ENCODE measurements at regions not wholly inside any gene's neighbourhood (a gene's known extent, or its start where the extent isn't known, plus 50 kb on each side); places are given as distances from the start of the nearest gene placed in this dataset.

DNA sequence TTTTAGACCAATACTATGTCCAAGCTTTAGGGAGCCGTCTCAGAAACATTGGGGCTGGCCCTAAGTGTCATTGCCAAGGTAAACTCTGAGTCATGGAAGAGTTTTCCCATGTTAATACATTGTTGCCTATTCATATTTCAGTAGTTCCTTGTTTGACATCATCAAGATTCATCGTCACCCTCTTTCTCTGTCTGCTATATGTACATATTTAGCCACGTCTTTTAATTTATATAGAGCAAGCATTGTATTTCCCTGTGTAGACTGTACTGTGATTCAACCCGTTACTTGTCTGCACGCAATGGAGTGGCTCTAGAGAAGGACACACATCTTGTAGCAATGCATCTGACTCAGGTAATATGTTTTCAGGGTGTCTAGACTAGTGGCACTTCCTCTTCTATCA lies 217.9 kb upstream of the TPK1 start:
- no peaks in the 10 kb centered on the region for H4K20me1 ChIP-seq (ENCODE audit: control insufficient read depth, insufficient read depth, low read depth, low read length)
- no peak overlapping the region for H3K4me3 ChIP-seq (ENCODE audit: low read length)
- no peaks in the 10 kb centered on the region for H3K4me1 ChIP-seq (ENCODE audit: control insufficient read depth, low read length)
- no peaks in the 10 kb centered on the region for H3K27me3 ChIP-seq (ENCODE audit: control insufficient read depth, low read length)
- H3K4me2 ChIP-seq (ENCODE audit: low read length) = no peak overlapping the region
- H3K79me2 ChIP-seq (ENCODE audit: control insufficient read depth, low read length) = no peaks in the 10 kb centered on the region
- H3K9me3 ChIP-seq (ENCODE audit: control insufficient read depth, insufficient read depth, low read length) = no peaks in the 10 kb centered on the region
- H3K36me3 ChIP-seq (ENCODE audit: control insufficient read depth, low read length) = no peaks in the 10 kb centered on the region
- no peak overlapping the region for H3K27ac ChIP-seq (ENCODE audit: low read depth, low read length)
- no peaks in the 10 kb centered on the region for H3K9me2 ChIP-seq (replicated peaks; ENCODE audit: control insufficient read depth, low read length)
- H3F3A ChIP-seq (ENCODE audit: control insufficient read depth, insufficient read depth) = no peaks in the 10 kb centered on the region
- TF ChIP-seq, protein P1, sequence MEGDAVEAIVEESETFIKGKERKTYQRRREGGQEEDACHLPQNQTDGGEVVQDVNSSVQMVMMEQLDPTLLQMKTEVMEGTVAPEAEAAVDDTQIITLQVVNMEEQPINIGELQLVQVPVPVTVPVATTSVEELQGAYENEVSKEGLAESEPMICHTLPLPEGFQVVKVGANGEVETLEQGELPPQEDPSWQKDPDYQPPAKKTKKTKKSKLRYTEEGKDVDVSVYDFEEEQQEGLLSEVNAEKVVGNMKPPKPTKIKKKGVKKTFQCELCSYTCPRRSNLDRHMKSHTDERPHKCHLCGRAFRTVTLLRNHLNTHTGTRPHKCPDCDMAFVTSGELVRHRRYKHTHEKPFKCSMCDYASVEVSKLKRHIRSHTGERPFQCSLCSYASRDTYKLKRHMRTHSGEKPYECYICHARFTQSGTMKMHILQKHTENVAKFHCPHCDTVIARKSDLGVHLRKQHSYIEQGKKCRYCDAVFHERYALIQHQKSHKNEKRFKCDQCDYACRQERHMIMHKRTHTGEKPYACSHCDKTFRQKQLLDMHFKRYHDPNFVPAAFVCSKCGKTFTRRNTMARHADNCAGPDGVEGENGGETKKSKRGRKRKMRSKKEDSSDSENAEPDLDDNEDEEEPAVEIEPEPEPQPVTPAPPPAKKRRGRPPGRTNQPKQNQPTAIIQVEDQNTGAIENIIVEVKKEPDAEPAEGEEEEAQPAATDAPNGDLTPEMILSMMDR (IDR thresholded peaks at IDR 0.05; ENCODE audit: low read depth, low read length, poor library complexity, severe bottlenecking) = no peak
- TF ChIP-seq EZH2phosphoT487 (IDR thresholded peaks at IDR 0.05; ENCODE audit: borderline replicate concordance, low read length) = no peak

- H3F3A ChIP-seq (ENCODE audit: control insufficient read depth, insufficient read depth) = no peaks in the 10 kb centered on the region
- H3K4me3 ChIP-seq (ENCODE audit: low read length) = no peak overlapping the region
- no peak overlapping the region for H3K27ac ChIP-seq (ENCODE audit: low read depth, low read length)
- H3K9me3 ChIP-seq (ENCODE audit: control insufficient read depth, insufficient read depth, low read length) = no peaks in the 10 kb centered on the region
- H3K36me3 ChIP-seq (ENCODE audit: control insufficient read depth, low read length) = no peaks in the 10 kb centered on the region
- H3K4me1 ChIP-seq (ENCODE audit: control insufficient read depth, low read length) = no peaks in the 10 kb centered on the region
- H4K20me1 ChIP-seq (ENCODE audit: control insufficient read depth, insufficient read depth, low read depth, low read length) = no peaks in the 10 kb centered on the region
- TF ChIP-seq, protein P1 (IDR thresholded peaks at IDR 0.05; ENCODE audit: low read depth, low read length, poor library complexity, severe bottlenecking) = no peak
- TF ChIP-seq EZH2phosphoT487 (IDR thresholded peaks at IDR 0.05; ENCODE audit: borderline replicate concordance, low read length) = no peak
- H3K9me2 ChIP-seq (replicated peaks; ENCODE audit: control insufficient read depth, low read length) = no peaks in the 10 kb centered on the region
- no peaks in the 10 kb centered on the region for H3K79me2 ChIP-seq (ENCODE audit: control insufficient read depth, low read length)
- no peak overlapping the region for H3K4me2 ChIP-seq (ENCODE audit: low read length)
- H3K27me3 ChIP-seq (ENCODE audit: control insufficient read depth, low read length) = no peaks in the 10 kb centered on the region
Observed at GRCh38 chr7:145050415-145050814, 214.6 kb upstream of the TPK1 start.

DNA sequence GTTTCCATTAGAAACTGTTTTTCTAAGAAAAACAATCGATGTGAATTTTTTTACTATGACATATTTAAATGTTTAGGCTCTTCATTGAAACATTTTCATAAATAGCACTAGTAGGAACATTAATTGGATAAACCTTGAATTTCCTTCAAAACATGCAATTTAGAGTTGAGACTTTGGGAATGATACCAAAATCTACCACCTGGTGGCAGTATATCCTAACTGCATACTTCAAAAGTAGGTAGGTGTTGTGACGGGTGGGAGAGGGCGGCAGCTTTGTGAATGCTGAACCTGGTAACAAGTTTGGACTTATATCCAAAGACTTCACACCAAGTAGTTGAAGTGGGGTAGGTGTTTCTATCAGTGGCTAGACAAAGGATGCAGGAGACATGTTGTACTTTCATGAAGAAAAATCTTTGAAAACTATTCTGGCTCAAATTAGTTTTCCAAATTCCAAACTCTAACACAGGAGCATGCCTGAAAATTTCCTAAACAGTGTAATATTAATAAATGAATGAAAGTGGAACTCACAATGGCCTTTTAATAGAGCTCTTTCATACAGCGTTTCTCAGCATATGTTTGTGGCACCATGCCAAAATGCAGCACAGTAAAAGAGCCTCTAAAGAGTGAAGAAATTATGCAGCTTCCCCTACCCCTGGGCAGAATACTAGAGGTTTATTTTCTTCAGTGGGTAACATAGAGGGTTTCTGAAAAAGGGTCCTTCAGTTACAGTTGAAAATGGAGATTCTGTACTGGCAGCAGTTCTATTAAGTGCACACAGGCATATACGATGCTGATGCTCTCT lies 201.0 kb upstream of the TPK1 start:
- Histone ChIP-seq H3K4me3 (ENCODE audit: low read length) (no peak overlapping the region), H3K9me2 (replicated peaks; ENCODE audit: control insufficient read depth, low read length) (no peaks in the 10 kb centered on the region), H3F3A (ENCODE audit: control insufficient read depth, insufficient read depth) (no peaks in the 10 kb centered on the region), H3K4me1 (ENCODE audit: control insufficient read depth, low read length) (no peaks in the 10 kb centered on the region), H3K27ac (ENCODE audit: low read depth, low read length) (no peak overlapping the region), H3K36me3 (ENCODE audit: control insufficient read depth, low read length) (no peaks in the 10 kb centered on the region), H3K4me2 (ENCODE audit: low read length) (no peak overlapping the region), H3K27me3 (ENCODE audit: control insufficient read depth, low read length) (no peaks in the 10 kb centered on the region), H4K20me1 (ENCODE audit: control insufficient read depth, insufficient read depth, low read depth, low read length) (no peaks in the 10 kb centered on the region), H3K79me2 (ENCODE audit: control insufficient read depth, low read length) (no peaks in the 10 kb centered on the region), H3K9me3 (ENCODE audit: control insufficient read depth, insufficient read depth, low read length) (no peaks in the 10 kb centered on the region)
- TF ChIP-seq, protein P1 (IDR thresholded peaks at IDR 0.05; ENCODE audit: low read depth, low read length, poor library complexity, severe bottlenecking) = peak; percentile 90
- no peak for TF ChIP-seq EZH2phosphoT487 (IDR thresholded peaks at IDR 0.05; ENCODE audit: borderline replicate concordance, low read length)
